Suprapubic skin (tissue), 4 donors: ENCODE measurements at regions not wholly inside any gene's neighbourhood (a gene's known extent, or its start where the extent isn't known, plus 50 kb on each side); places are given as distances from the start of the nearest gene placed in this dataset.

ENCODE experiments used
- DNase-seq, 2 donors: peaks; one replicate each; pipeline ENCODE4 v3.0.0-alpha.2; 2019; ENCODE audit warnings: low spot score in 2 of 2
- H3K27ac ChIP-seq: fragments of 200-600 bp; sonication (generic); one replicate; pipeline ENCODE4 v1.5.1; 2019
- H3K27me3 ChIP-seq: fragments of 200-600 bp; sonication (generic); one replicate; pipeline ENCODE4 v1.5.1; 2019
- H3K36me3 ChIP-seq: fragments of 200-600 bp; sonication (generic); one replicate; pipeline ENCODE4 v1.5.1; 2019
- H3K4me1 ChIP-seq: fragments of 200-600 bp; sonication (generic); one replicate; pipeline ENCODE4 v1.5.1; 2019
- H3K4me3 ChIP-seq: fragments of 200-600 bp; sonication (generic); one replicate; pipeline ENCODE4 v1.5.1; 2019; ENCODE audit warnings: mild to moderate bottlenecking
- H3K9me3 ChIP-seq: fragments of 200-600 bp; sonication (generic); one replicate; pipeline ENCODE4 v1.5.1; 2019
- EP300 ChIP-seq: sonication (generic); formaldehyde crosslinking; IDR thresholded peaks from one replicate; pipeline ENCODE4 v1.6.1; 2017; ENCODE audit warnings: antibody characterized with exemption
- POLR2A ChIP-seq, 2 donors: fragments of 450-650 bp; IDR thresholded peaks; one replicate each; pipeline ENCODE4 v1.6.1; 2017; ENCODE audit warnings: antibody characterized with exemption in 2 of 2, mild to moderate bottlenecking in 2 of 2, moderate library complexity in 2 of 2
- POLR2AphosphoS5 ChIP-seq, 3 donors: sonication (generic); formaldehyde crosslinking; IDR thresholded peaks; one replicate each; pipeline ENCODE4 v1.6.1; 2017; ENCODE audit warnings: antibody characterized with exemption in 3 of 3
- WGBS: methylation state at CpG from one replicate; pipeline ENCODE4 v1.1.5; 2018; 5-methylcytosine and 5-hydroxymethylcytosine counted together
- TF ChIP-seq, protein P1 (sequence below), 2 donors: fragments of 200-600 bp in 1 of 2; fragments of 450-650 bp in 1 of 2; sonication (generic) in 1 of 2; IDR thresholded peaks; one replicate each; pipeline ENCODE4 v1.5.1; 2016 to 2019; ENCODE audit warnings: antibody characterized with exemption in 2 of 2, mild to moderate bottlenecking in 1 of 2, moderate library complexity in 1 of 2

DNA sequence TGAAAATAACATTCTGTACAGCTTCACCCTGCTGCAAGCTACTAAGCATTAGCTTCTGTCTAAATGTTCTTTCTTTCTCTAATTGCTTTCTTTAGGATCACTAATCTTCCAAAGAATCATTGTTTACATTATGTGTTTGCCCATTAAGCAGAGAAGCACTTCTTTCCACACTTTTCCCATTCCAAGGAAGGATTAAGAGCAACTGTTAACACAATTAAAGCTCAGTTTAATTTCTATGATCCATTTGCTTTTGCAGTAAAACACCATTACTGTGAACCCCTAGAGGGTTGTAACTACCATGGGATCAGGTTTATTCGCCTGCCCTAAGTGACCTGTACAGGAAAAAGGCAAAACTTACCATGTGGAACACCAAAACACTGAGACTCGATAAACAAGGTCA is 125.8 kb upstream of the ZNF385D start:
- TF ChIP-seq, protein P1, sequence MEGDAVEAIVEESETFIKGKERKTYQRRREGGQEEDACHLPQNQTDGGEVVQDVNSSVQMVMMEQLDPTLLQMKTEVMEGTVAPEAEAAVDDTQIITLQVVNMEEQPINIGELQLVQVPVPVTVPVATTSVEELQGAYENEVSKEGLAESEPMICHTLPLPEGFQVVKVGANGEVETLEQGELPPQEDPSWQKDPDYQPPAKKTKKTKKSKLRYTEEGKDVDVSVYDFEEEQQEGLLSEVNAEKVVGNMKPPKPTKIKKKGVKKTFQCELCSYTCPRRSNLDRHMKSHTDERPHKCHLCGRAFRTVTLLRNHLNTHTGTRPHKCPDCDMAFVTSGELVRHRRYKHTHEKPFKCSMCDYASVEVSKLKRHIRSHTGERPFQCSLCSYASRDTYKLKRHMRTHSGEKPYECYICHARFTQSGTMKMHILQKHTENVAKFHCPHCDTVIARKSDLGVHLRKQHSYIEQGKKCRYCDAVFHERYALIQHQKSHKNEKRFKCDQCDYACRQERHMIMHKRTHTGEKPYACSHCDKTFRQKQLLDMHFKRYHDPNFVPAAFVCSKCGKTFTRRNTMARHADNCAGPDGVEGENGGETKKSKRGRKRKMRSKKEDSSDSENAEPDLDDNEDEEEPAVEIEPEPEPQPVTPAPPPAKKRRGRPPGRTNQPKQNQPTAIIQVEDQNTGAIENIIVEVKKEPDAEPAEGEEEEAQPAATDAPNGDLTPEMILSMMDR (IDR thresholded peaks at IDR 0.05), result no peak
- TF ChIP-seq POLR2AphosphoS5 (IDR thresholded peaks at IDR 0.05) (no peak), EP300 (no peak), POLR2A (IDR thresholded peaks at IDR 0.05) (no peak)

DNA sequence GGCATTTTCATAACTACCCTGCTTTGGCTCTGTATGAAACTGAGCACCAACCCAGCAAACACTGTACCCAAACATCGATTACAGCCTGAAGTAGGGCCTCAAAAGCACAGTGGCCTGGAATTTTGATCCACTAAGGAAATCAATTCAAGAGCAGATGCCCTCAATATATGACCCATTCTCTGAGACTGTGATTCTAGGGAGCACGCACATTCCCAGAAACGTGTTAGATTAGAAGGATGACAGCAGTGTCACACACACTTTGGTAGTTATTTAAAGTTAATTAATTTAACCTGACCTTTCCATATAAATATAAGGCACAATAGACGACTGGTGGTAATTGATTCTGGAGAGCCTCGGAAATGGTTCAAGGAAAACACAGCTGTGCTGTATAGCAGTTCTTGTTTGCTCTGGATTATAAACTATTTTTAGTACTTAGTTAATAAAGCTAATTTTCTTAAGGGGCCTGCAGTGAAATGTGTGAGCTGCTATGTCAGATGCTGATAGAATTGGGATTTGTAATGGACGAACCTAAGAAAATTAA is 126.3 kb upstream of the ZNF385D start:
- no peak for DNase-seq
- no peaks in the 10 kb centered on the region for H3K27me3 ChIP-seq
- no peaks in the 10 kb centered on the region for H3K36me3 ChIP-seq
- H3K9me3 ChIP-seq, result peaks cover 3% of the 10 kb centered on the region
- no peak overlapping the region for H3K27ac ChIP-seq
- 83% methylated on average over 6 of the region's 6 CpGs for WGBS
- H3K4me1 ChIP-seq, result no peaks in the 10 kb centered on the region
- TF ChIP-seq POLR2A (IDR thresholded peaks at IDR 0.05) (no peak), POLR2AphosphoS5 (IDR thresholded peaks at IDR 0.05) (no peak)
- TF ChIP-seq, protein P1 (IDR thresholded peaks at IDR 0.05), result no peak
- no peak overlapping the region for H3K4me3 ChIP-seq

More for the DNA sequence above, 125.8 kb upstream of the ZNF385D start:
- peaks cover 3% of the 10 kb centered on the region for H3K9me3 ChIP-seq
- DNase-seq, result no peak
- H3K27ac ChIP-seq, result no peak overlapping the region
- no peaks in the 10 kb centered on the region for H3K36me3 ChIP-seq
- WGBS, result 95% methylated on average over 2 of the region's 2 CpGs
- H3K4me3 ChIP-seq, result no peak overlapping the region
- no peaks in the 10 kb centered on the region for H3K27me3 ChIP-seq
- H3K4me1 ChIP-seq, result no peaks in the 10 kb centered on the region

DNA sequence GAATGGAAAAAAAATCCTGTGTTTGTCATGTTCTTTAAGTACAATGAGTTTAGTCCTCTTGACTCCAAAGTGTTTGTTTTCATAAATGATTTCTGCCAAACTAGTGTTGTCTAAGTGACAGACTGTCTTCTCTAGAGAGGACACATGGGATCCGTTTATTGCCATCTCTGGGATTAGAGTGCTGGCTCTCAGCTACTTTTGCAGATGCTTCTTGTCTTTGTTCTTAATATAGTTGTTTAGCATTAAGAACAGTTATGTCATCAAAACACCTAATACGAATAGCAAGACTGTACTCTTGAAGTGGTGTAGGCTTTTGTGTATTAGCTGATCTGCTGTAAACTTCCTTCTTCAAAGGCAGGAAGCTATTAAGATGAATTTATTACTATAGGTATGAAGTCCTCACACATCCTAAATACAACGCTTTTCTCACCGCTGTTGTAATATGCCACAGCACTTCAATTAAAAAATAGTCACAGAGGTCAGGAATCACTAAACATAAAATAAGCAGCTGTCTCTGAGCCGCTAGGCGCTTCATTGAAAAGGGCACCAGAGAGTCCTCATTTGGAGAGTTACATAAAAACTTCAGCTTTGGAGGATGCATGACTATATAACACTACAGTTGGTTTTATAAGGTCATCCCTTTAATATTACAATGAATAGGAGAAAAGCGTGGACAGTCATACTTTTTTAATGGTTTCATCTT is 128.3 kb upstream of the ZNF385D start:
- H3K27me3 ChIP-seq, result no peaks in the 10 kb centered on the region
- H3K4me1 ChIP-seq, result no peaks in the 10 kb centered on the region
- H3K27ac ChIP-seq, result no peak overlapping the region
- WGBS, result 71% methylated on average over 7 of the region's 7 CpGs
- no peaks in the 10 kb centered on the region for H3K36me3 ChIP-seq
- peaks cover 2% of the 10 kb centered on the region for H3K9me3 ChIP-seq
- DNase-seq, result no peak
- no peak overlapping the region for H3K4me3 ChIP-seq
- TF ChIP-seq POLR2AphosphoS5 (IDR thresholded peaks at IDR 0.05) (no peak), POLR2A (IDR thresholded peaks at IDR 0.05) (no peak), EP300 (no peak)
- TF ChIP-seq, protein P1 (IDR thresholded peaks at IDR 0.05), result no peak

DNA sequence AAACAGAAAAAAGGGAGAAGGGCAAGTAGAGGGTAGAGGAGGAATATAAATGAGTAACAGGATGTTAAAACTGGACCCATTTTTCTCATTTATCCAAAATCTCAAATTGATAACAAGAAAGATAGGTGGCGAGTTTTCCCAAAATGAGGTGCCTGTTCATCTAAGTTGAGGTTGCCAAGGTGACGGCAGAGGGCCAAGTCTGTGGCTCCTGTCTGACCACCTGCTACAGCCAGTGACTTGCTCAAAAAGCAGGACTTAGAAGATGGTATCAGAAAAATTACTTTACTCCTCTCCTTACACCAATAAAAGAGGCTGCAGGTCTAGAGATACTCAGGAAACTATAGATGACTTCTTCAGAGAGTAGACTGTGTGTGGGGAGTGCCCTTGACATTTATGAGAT is 137.6 kb upstream of the ZNF385D start:
- H3K4me3 ChIP-seq, result no peak overlapping the region
- no peaks in the 10 kb centered on the region for H3K4me1 ChIP-seq
- H3K27me3 ChIP-seq, result no peaks in the 10 kb centered on the region
- H3K36me3 ChIP-seq, result no peaks in the 10 kb centered on the region
- no peak for DNase-seq
- WGBS, result 60% methylated on average over 2 of the region's 2 CpGs
- no peaks in the 10 kb centered on the region for H3K9me3 ChIP-seq
- H3K27ac ChIP-seq, result no peak overlapping the region
- TF ChIP-seq, protein P1 (IDR thresholded peaks at IDR 0.05), result no peak
- TF ChIP-seq EP300 (no peak), POLR2A (IDR thresholded peaks at IDR 0.05) (no peak), POLR2AphosphoS5 (IDR thresholded peaks at IDR 0.05) (no peak)

DNA sequence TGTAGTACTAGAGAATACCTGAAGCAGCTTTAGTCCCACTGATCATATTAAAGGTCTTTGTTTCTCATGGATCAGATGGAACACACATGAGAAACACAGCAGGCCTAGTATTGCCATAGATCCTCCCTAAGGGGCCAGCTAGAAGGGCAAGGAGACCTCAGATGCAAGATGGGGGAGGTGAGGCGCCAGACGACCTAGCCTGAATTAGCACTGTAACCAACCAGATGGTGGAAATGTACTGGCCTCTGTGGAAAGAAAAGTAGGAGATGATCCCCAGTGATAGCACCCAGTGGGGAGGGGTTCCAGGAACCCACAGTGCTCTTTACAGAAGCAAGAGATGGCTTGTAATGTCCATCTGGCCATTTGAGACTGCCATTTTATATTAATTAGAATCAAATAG is 138.2 kb upstream of the ZNF385D start:
- no peak overlapping the region for H3K27ac ChIP-seq
- H3K27me3 ChIP-seq, result no peaks in the 10 kb centered on the region
- no peak for TF ChIP-seq POLR2AphosphoS5 (IDR thresholded peaks at IDR 0.05)
- TF ChIP-seq, protein P1 (IDR thresholded peaks at IDR 0.05), result no peak
- no peak for TF ChIP-seq EP300
- TF ChIP-seq POLR2A (IDR thresholded peaks at IDR 0.05), result no peak
- no peaks in the 10 kb centered on the region for H3K9me3 ChIP-seq
- 96% methylated on average over 2 of the region's 2 CpGs for WGBS
- H3K4me1 ChIP-seq, result no peaks in the 10 kb centered on the region
- H3K4me3 ChIP-seq, result no peak overlapping the region
- DNase-seq, result no peak
- H3K36me3 ChIP-seq, result no peaks in the 10 kb centered on the region
